ENCODE measurements at regions not wholly inside any gene's neighbourhood (a gene's known extent, or its start where the extent isn't known, plus 50 kb on each side); places are given as distances from the start of the nearest gene placed in this dataset.

DNA sequence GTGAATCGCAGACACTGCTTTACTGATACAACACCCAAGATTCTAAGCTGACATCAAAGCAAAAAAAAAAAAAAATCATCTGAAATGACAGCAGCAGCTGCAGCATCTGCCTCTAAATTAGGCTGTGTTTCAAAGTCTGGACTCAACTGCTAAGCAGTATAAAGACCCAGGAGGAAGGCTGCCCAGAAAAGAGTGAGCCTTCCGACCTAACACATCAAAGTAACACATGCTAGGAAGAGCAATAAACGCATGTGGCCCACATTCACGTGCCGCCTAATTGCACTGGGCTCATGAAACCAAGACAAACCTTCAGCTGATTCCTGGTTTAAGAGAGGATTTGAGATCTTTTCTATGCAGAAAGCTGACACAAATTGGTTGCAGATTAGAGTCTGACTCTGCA lies 317.1 kb downstream of the ZIC4 start:
- TF ChIP-seq, protein P1, sequence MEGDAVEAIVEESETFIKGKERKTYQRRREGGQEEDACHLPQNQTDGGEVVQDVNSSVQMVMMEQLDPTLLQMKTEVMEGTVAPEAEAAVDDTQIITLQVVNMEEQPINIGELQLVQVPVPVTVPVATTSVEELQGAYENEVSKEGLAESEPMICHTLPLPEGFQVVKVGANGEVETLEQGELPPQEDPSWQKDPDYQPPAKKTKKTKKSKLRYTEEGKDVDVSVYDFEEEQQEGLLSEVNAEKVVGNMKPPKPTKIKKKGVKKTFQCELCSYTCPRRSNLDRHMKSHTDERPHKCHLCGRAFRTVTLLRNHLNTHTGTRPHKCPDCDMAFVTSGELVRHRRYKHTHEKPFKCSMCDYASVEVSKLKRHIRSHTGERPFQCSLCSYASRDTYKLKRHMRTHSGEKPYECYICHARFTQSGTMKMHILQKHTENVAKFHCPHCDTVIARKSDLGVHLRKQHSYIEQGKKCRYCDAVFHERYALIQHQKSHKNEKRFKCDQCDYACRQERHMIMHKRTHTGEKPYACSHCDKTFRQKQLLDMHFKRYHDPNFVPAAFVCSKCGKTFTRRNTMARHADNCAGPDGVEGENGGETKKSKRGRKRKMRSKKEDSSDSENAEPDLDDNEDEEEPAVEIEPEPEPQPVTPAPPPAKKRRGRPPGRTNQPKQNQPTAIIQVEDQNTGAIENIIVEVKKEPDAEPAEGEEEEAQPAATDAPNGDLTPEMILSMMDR (IDR thresholded peaks at IDR 0.05), result no peak
- no peak for TF ChIP-seq POLR2AphosphoS5 (IDR thresholded peaks at IDR 0.05)
- TF ChIP-seq POLR2A (IDR thresholded peaks at IDR 0.05), result no peak

All from suprapubic skin (tissue), 4 donors.